ENCODE measurements at regions not wholly inside any gene's neighbourhood (a gene's known extent, or its start where the extent isn't known, plus 50 kb on each side); places are given as distances from the start of the nearest gene placed in this dataset.

DNA sequence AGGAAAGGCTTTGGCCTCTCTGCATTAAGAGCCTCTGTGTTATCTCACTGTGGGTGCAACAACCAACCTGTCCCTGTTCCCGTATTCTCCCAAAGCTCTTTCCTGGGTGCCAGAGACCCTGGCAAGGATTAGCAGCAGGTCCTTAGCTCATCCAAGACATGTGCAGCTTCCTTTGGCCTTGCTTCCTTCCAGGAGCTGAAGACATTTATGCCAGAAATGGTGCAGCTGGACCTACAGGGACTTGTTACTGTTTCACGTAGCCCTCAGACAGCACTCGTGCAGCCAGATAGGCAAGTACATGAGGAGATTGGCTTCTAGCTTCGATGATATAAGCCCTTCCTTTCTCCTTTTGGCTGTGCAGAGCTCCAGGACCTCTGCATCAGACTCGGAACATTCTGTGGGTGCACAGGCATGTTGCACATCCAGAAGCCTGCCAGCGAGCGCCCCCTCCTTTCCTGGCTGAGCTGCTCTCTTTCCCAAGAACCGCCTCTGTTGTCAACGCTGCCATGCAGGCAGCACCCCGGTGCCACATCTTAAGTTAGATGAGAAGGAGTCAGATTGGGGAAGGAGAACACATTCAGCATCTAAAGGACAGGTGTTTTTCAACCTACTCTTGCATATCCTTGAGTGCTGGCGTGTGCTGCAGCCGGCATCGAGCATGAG is 284.5 kb upstream of the PLXNA2 start:
- ATAC-seq (ENCODE audit: low read depth) (no peak), DNase-seq (no peak)
- H3K27me3 Mint-ChIP-seq: peaks cover 2% of the 10 kb centered on the region
- no peaks in the 10 kb centered on the region for H3K9me3 Mint-ChIP-seq
- H3K4me1 Mint-ChIP-seq: no peaks in the 10 kb centered on the region
- H3K36me3 Mint-ChIP-seq: no peaks in the 10 kb centered on the region
- POLR2A ChIA-PET: no interaction called here
- no peak overlapping the region for H3K27ac Mint-ChIP-seq
- no peak overlapping the region for H3K4me3 Mint-ChIP-seq

DNA sequence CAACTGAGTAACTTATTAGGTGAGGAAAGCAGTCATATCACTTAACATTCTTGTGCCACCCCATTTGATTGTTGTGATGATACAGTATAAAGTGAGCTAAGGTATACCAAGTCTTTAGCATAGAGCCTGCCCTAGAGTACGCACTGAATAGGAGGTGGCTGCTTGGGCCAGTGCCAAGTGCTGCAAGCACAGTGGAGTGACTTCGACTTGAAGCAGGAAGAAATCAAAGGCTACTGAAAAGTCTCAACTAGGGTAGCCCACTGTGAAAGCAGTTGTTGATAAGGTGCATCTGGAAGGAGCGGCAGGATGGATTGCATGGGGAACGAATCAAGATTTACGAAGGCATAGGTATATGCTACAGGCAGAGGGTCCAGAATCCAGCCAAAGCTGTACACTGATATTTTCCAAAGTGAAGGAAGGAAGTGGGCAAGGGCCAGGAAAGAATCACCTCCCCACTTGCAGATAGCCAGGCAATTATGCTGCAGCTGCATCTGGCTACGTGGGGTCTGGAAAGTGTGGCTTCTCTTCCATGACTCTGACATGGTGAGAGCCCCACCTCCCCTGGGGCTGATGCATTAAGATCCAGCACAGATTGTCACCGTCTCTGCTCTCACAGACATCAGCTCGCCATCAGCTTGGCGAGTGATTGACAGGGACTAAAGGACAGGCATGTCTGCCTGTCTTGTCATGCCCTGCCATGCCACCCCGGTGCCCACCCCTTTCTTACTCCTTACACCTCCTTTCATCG is 287.0 kb upstream of the PLXNA2 start:
- Mint-ChIP-seq H3K36me3 (no peaks in the 10 kb centered on the region), H3K27me3 (peaks cover 4% of the 10 kb centered on the region), H3K9me3 (no peaks in the 10 kb centered on the region), H3K4me3 (no peak overlapping the region), H3K27ac (no peak overlapping the region), H3K4me1 (no peaks in the 10 kb centered on the region)
- POLR2A ChIA-PET: no interaction called here
- ATAC-seq (ENCODE audit: low read depth) (no peak), DNase-seq (no peak)

DNA sequence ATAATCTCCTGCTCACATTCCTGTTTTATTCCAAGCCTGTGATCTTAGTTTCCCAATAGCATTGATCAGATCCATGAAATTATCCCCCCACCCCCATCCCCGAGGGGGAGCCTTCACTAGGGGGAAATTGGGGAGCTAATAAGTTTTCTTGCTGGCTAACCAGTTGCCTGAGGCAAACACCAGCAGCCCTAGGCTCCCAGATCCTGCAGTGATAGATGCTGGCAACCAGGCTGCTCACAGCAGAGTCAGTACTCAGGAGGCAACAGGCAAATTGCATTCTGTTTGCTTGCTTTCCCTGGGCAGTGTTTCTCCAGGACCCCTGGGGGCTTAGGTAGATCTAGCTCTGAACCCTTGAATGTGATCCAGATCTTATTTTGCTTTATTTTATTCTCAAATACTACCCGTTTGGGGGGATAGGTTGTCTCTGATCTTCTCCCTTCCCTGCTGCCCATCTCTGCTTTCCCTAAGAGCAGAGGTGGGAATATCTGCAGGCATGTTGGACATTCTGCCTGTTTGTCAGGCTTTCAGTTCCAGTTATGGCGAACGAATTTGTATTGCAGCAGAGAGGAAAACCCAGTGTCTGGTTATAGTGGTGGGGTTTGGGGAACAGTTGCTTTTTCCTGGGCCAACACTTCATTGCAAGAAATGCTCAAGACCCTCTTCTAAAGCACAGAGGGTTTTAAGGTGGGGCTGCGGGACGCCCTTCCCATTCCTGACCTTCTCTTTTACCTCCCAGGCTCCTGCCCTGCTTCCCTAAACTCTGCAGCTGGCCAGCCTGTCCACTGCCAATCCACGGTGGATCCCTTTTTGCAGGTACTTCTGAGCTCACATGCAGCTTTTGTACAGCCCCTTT is 289.8 kb upstream of the PLXNA2 start:
- ATAC-seq (ENCODE audit: low read depth): no peak
- no peak overlapping the region for H3K27ac Mint-ChIP-seq
- peaks cover 6% of the 10 kb centered on the region for H3K27me3 Mint-ChIP-seq
- H3K9me3 Mint-ChIP-seq: no peaks in the 10 kb centered on the region
- no peaks in the 10 kb centered on the region for H3K4me1 Mint-ChIP-seq
- no peaks in the 10 kb centered on the region for H3K36me3 Mint-ChIP-seq
- POLR2A ChIA-PET: no interaction called here
- no peak for DNase-seq
- H3K4me3 Mint-ChIP-seq: no peak overlapping the region

DNA sequence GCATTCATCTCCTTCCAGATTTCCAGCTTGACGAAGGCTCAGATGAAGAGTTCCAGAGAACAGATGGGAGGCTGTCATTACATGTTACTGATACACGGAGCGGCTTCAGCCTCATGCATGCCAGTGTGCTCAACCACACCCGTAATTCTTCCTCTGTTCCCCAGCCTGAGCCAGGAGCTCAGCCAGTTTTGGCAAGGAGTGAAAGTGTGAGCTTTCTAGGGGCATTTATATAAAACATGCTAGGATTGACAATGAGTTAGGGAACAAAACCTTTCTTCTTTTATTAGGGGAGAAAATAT is 290.4 kb upstream of the PLXNA2 start:
- no peaks in the 10 kb centered on the region for H3K4me1 Mint-ChIP-seq
- H3K9me3 Mint-ChIP-seq: no peaks in the 10 kb centered on the region

DNA sequence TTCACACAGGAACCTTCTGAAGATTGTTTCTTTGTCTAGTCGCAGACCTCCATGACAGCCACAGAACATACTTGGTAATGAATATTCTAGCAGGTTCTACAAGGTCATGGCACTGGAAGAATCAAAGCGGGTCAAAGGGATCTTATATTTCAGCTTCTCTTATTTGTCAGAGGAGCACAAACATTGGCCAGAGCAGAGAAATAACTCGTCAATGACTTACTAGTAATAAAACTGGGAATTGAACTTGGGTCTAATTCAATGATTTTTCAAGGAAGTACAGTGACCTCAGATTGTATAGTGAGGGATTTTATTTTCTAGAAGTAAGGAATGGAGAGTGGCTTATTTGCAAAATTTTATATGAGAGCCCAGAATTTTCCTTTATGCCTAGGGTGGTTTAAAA is 290.8 kb upstream of the PLXNA2 start:
- no peaks in the 10 kb centered on the region for H3K4me1 Mint-ChIP-seq
- H3K4me3 Mint-ChIP-seq: no peak overlapping the region
- no peaks in the 10 kb centered on the region for H3K36me3 Mint-ChIP-seq
- ATAC-seq (ENCODE audit: low read depth) (no peak), DNase-seq (no peak)
- POLR2A ChIA-PET: no interaction called here
- peaks cover 6% of the 10 kb centered on the region for H3K27me3 Mint-ChIP-seq
- no peaks in the 10 kb centered on the region for H3K9me3 Mint-ChIP-seq
- no peak overlapping the region for H3K27ac Mint-ChIP-seq

More for the DNA sequence above, 290.4 kb upstream of the PLXNA2 start:
- POLR2A ChIA-PET: no interaction called here
- Mint-ChIP-seq H3K27me3 (peaks cover 6% of the 10 kb centered on the region), H3K27ac (no peak overlapping the region), H3K36me3 (no peaks in the 10 kb centered on the region), H3K4me3 (no peak overlapping the region)
- DNase-seq: no peak
- ATAC-seq (ENCODE audit: low read depth): no peak

DNA sequence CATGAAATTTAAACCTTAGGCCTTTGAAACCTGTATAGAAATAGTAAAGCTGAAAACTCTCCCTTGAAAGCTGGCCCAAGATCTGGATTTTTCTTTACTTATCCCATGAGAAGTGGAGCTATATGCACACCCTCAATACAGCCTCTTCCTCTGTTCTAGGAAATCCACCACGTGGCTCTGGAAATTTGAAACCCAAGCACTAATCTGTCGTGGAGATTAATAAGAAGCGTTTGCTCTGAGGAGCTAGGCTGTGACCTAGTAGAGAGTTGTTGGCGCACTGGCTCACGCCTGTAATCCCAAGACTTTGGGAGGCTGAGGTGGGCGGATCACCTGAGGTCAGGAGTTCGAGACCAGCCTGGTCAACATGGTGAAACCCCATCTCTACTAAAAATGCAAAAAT is 291.3 kb upstream of the PLXNA2 start:
- DNase-seq: no peak
- POLR2A ChIA-PET: no interaction called here
- no peak for ATAC-seq (ENCODE audit: low read depth)
- peaks cover 6% of the 10 kb centered on the region for H3K27me3 Mint-ChIP-seq
- no peak overlapping the region for H3K27ac Mint-ChIP-seq
- H3K4me3 Mint-ChIP-seq: no peak overlapping the region
- no peaks in the 10 kb centered on the region for H3K9me3 Mint-ChIP-seq
- H3K36me3 Mint-ChIP-seq: no peaks in the 10 kb centered on the region
- H3K4me1 Mint-ChIP-seq: no peaks in the 10 kb centered on the region

DNA sequence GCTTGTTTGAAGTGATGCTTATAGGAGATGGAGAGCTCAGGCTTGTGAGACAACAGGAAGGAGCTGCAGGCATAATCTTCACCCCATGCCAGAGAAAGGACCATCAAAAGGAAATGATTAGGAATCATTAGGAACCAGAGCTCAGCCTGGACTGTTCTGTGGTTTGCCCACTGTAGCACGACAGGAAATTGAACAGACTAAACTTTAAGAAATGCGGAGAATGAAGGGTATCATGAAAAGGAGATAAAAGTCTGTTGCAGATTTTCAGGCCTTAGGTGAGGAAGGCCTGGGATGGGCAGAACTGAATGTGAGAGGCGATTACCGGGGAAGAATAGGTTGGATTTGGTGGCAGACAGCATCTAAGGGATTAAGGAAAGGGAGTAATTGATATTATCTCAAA is 292.0 kb upstream of the PLXNA2 start:
- ATAC-seq (ENCODE audit: low read depth): no peak
- H3K27me3 Mint-ChIP-seq: peaks cover 4% of the 10 kb centered on the region
- no peak overlapping the region for H3K27ac Mint-ChIP-seq
- H3K4me3 Mint-ChIP-seq: no peak overlapping the region
- POLR2A ChIA-PET: no interaction called here
- no peak for DNase-seq
- H3K36me3 Mint-ChIP-seq: no peaks in the 10 kb centered on the region
- no peaks in the 10 kb centered on the region for H3K4me1 Mint-ChIP-seq
- H3K9me3 Mint-ChIP-seq: no peaks in the 10 kb centered on the region

DNA sequence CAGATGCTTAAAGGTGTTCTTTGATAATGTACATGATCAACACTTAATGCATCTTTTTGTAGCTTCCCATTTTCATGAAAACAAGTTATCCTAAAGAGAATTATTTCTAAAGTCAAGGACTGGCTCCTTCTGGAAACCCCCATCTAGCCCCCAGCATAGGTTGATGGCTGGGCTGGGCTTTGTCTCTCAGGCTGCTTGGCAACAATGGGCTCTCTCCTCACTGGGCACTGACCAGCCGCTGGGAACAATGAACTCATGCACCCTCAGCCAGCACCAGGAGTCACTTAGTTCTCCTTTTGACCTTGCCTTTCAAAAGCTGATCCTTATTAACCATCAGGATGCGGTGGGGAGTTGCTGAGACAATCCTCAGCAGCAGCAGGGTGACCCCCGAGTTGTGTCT is 293.0 kb upstream of the PLXNA2 start:
- Mint-ChIP-seq H3K4me1 (no peaks in the 10 kb centered on the region), H3K9me3 (no peaks in the 10 kb centered on the region), H3K4me3 (no peak overlapping the region), H3K27ac (no peak overlapping the region), H3K36me3 (no peaks in the 10 kb centered on the region), H3K27me3 (peaks cover 4% of the 10 kb centered on the region)
- DNase-seq (no peak), ATAC-seq (ENCODE audit: low read depth) (no peak)
- POLR2A ChIA-PET: no interaction called here

DNA sequence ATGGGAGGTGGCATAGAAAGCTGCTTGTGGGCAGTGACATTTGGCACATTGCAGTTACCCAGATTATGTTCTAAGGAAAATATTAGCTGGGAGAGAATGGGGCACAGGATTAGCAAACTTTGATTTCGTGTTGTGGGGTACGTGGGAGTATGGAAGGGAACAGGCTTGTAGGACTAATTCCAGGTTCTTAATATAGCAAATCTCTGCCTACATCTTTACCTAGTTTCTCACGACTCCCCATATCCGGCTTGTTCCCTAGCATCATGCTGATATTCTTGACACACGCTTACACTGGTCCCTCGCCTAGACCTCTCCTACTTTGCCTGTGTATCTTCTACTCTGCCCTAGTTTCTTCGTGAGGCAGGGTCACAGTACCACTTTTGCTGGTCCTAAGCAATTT is 293.9 kb upstream of the PLXNA2 start:
- DNase-seq: no peak
- H3K27ac Mint-ChIP-seq: no peak overlapping the region
- H3K36me3 Mint-ChIP-seq: no peaks in the 10 kb centered on the region
- H3K9me3 Mint-ChIP-seq: no peaks in the 10 kb centered on the region
- no peaks in the 10 kb centered on the region for H3K4me1 Mint-ChIP-seq
- no peak overlapping the region for H3K4me3 Mint-ChIP-seq
- ATAC-seq (ENCODE audit: low read depth): no peak
- peaks cover 4% of the 10 kb centered on the region for H3K27me3 Mint-ChIP-seq
- POLR2A ChIA-PET: no interaction called here

DNA sequence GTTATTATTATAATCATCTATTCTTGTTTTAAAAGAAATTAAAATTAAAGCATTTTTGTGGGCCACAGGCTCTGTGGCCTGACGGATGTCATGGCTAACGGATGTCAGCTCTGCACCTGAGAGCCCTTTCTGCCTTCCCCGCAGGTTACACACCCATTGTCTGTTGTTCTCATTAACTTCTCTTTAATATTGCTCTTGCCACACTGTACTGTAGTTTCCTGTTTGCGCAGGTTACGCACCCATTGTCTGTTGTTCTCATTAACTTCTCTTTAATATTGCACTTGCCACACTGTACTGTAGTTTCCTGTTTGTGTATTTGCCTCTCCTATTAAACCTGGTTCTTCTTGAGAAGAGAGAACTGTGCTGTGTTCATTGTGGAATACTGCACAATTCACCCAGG is 294.4 kb upstream of the PLXNA2 start:
- Mint-ChIP-seq H3K4me1 (no peaks in the 10 kb centered on the region), H3K9me3 (no peaks in the 10 kb centered on the region), H3K27me3 (peaks cover 4% of the 10 kb centered on the region), H3K36me3 (no peaks in the 10 kb centered on the region), H3K27ac (no peak overlapping the region), H3K4me3 (no peak overlapping the region)
- DNase-seq: no peak
- POLR2A ChIA-PET: no interaction called here
- ATAC-seq (ENCODE audit: low read depth): no peak

DNA sequence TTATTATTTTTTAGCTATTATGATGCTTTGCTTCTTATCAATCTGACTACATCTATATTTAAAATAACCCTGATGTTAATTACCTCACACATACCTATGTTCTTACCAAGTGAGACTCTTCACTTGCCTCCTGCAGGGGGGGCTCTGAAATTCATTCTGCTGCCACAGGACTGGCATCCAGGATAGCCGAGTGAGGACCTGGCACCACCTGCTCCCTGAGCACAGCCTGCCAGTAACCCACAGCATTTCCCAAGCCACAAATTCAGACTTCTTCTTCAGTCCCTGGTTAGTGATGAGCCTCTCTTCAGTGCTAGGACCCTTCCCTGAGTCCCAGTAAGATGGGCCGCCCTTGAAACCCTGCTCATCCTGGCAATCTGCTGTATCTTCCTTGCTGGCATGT is 296.5 kb upstream of the PLXNA2 start:
- Mint-ChIP-seq H3K27ac (no peak overlapping the region), H3K36me3 (no peaks in the 10 kb centered on the region), H3K4me3 (no peak overlapping the region), H3K27me3 (peaks cover 5% of the 10 kb centered on the region), H3K9me3 (no peaks in the 10 kb centered on the region), H3K4me1 (no peaks in the 10 kb centered on the region)
- DNase-seq (no peak), ATAC-seq (ENCODE audit: low read depth) (no peak)
- POLR2A ChIA-PET: no interaction called here

DNA sequence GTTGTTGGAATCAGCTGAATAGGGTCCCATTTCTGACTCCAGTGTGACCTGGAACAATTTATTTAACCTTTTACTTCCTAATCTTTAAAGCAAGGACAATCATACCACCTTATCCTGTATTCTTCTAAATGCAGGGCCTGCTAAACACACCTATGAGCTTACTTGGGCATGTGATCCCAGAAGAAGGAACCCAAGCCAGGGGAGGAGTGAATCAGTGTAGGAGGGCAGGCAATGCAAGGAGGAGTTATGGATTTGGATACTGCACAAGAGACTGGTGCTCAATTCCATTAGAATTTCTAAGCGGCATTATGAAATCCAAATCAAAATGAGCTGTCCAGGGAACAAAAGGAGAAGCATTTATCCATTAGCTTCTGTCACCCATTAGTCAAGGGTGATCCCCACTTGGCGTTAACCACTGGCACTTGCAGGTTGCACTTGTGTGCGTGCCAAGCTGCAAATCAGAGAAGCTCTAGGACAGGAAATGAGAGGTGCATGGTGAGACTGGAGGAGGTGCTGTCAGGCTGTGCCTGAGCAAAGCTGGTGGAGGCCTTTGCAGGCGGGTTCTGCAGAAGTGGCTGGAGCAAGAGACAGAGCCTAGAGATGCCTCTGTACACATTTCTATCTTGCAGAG is 297.2 kb upstream of the PLXNA2 start:
- no peaks in the 10 kb centered on the region for H3K9me3 Mint-ChIP-seq
- POLR2A ChIA-PET: no interaction called here
- H3K4me1 Mint-ChIP-seq: no peaks in the 10 kb centered on the region
- no peak overlapping the region for H3K4me3 Mint-ChIP-seq
- H3K27me3 Mint-ChIP-seq: peaks cover 5% of the 10 kb centered on the region
- no peak overlapping the region for H3K27ac Mint-ChIP-seq
- no peaks in the 10 kb centered on the region for H3K36me3 Mint-ChIP-seq
- ATAC-seq (ENCODE audit: low read depth): no peak
- DNase-seq: no peak

DNA sequence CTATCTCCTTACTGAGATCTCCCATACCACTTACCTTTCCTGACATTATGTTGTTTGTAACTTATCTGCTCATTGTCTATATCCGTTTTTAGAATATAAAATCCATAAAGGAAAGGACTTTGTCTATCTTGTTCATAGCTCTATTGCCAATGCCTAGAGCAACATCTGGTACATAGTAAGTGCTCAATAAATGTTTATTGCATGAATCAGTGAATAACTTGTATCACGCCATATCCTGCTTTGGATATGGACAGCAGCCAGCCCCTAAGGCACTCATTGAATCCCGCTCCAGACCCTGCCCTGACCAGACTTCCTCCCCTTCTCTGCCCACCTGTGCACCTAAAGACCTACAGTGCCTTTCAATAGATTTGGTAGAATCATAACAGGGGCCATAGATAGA is 298.1 kb upstream of the PLXNA2 start:
- DNase-seq: no peak
- Mint-ChIP-seq H3K4me3 (no peak overlapping the region), H3K27ac (no peak overlapping the region), H3K36me3 (no peaks in the 10 kb centered on the region), H3K9me3 (no peaks in the 10 kb centered on the region), H3K27me3 (peaks cover 3% of the 10 kb centered on the region), H3K4me1 (no peaks in the 10 kb centered on the region)
- ATAC-seq (ENCODE audit: low read depth): no peak
- POLR2A ChIA-PET: no interaction called here

DNA sequence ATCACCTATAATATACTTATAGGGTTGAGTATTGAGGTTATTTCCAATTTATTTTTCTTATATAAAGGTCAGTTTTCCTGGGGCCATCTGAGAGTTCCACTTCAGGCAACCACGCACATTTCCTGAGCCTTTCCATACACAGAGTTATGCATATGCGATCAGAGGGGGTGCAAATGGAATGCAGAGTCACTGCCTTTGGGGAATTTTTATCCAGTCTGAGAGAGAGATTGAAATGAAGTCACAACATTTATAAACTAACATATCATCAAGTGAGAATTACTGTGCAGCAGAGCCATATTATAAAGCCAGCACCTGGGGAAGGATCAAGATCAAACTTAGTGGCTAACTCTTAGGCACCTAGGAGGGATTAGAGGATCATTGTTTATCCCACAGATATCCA is 299.9 kb upstream of the PLXNA2 start:
- Mint-ChIP-seq H3K4me1 (no peaks in the 10 kb centered on the region), H3K27ac (no peak overlapping the region), H3K36me3 (no peaks in the 10 kb centered on the region), H3K27me3 (peaks cover 3% of the 10 kb centered on the region), H3K4me3 (no peak overlapping the region), H3K9me3 (no peaks in the 10 kb centered on the region)
- ATAC-seq (ENCODE audit: low read depth): no peak
- DNase-seq: no peak
- POLR2A ChIA-PET: no interaction called here

Data from activated naive CD8-positive, alpha-beta T cell treated with anti-CD3 and anti-CD28 coated beads, Interleukin-2, amount 10 ng/mL, durations not matched to agents 7 days and 5 days (primary cell).